MCF 10A (cell line): ENCODE measurements at regions not wholly inside any gene's neighbourhood (a gene's known extent, or its start where the extent isn't known, plus 50 kb on each side); places are given as distances from the start of the nearest gene placed in this dataset.
A peak's percentile ranks its signal among the peaks of the same experiment; 100 is the strongest.

Experiments used
- BruUV-seq: library from RNA; stranded (reverse); fragments of 400-500 nt; replicated peaks from 2 replicates; lab custom pipeline; 2021; lab: Mats Ljungman, UMichigan
- CTCF ChIA-PET: fragments of 300-600 bp; sonication (Branson Sonifier 250); formaldehyde crosslinking; extraction: SDS; loops from one replicate; lab custom pipeline; 2021; ENCODE audit warnings: antibody characterized with exemption, inconsistent platforms; lab: Yijun Ruan, JAX
- POLR2A ChIA-PET: fragments of 300-600, 350-650 bp; sonication (Branson Sonifier 250); formaldehyde crosslinking; extraction: SDS; loops from one replicate; lab custom pipeline; 2020; ENCODE audit warnings: antibody characterized with exemption, inconsistent platforms; lab: Yijun Ruan, JAX
- DNase-seq: peaks from one replicate; pipeline ENCODE4 v3.0.0-alpha.2; 2018; ENCODE audit not compliant: unreplicated experiment
- H3K27ac Mint-ChIP-seq: one replicate; pipeline ENCODE4 v1.8.0; 2022; ENCODE audit warnings: mild to moderate bottlenecking, low read depth, mixed read lengths; ENCODE audit not compliant: unreplicated experiment
- H3K27me3 Mint-ChIP-seq: one replicate; pipeline ENCODE4 v1.8.0; 2022; ENCODE audit warnings: mixed read lengths; ENCODE audit not compliant: insufficient read depth, unreplicated experiment
- H3K36me3 Mint-ChIP-seq: one replicate; pipeline ENCODE4 v1.8.0; 2022; ENCODE audit warnings: mild to moderate bottlenecking, moderate library complexity, mixed read lengths; ENCODE audit not compliant: insufficient read depth, unreplicated experiment
- H3K4me1 Mint-ChIP-seq: one replicate; pipeline ENCODE4 v1.8.0; 2022; ENCODE audit warnings: mixed read lengths; ENCODE audit not compliant: insufficient read depth, unreplicated experiment
- H3K4me3 Mint-ChIP-seq: one replicate; pipeline ENCODE4 v1.8.0; 2022; ENCODE audit warnings: mild to moderate bottlenecking, moderate library complexity, mixed read lengths; ENCODE audit not compliant: unreplicated experiment
- H3K9me3 Mint-ChIP-seq: one replicate; pipeline ENCODE4 v1.8.0; 2022; ENCODE audit warnings: mixed read lengths; ENCODE audit not compliant: unreplicated experiment
- intact Hi-C: fragments of 100-400 bp; cut with micrococcal nuclease; formaldehyde crosslinking; loops from 2 replicates; pipeline ENCODE4 v1.14.1; 2022
- TF ChIP-seq, protein P1 (sequence below): fragments of 200-600 bp; IDR thresholded peaks from one replicate; pipeline ENCODE4 v1.8.0; 2022; ENCODE audit warnings: antibody characterized with exemption, mild to moderate bottlenecking; ENCODE audit not compliant: unreplicated experiment

DNA sequence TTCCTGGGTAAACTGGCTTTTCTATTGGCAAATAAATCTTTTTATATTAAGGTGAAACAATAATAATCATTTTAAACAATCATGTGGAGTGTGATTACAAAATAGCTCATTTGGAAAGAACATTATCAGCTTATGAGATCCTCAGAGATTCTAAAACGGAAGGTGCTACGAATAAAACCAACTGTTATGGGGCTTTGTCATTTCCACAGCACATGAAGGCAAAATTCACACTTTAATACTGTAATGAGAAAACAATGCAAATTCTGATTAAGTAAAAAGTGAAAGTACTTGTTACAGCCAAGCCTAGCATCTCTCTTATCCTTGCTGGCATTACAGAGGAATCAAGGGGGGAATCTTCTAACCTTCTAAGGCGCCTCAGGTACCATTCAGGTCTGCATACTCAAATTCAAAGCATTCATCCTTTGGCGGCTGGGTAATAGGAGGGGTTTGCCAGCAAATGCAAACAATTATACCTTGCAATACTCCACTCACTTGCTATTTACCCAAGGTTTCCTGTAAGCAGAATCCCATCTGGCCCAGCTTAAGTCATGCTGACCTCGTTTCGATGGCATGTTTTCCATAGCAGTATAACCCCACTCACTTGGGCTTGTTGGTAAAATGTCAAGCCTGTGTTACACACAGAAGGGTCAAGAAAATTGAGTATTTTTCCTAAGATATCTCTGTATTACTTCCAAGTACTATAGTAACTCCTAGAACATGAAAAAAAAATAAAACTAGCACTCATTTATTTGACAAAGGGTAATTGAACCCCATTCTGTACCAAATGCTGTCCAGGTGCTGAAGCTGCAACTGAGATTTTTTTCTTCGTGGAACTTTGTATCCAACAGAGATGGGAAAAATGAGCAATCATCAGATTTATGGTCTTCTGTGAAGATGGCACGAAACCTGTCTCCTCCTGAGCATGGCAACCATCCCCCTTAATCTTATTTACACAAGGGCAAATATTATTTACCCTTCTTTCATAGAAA lies 183.7 kb upstream of the LMCD1 start:
- ChIA-PET CTCF (interaction anchor here (0.6 to 2.1 kb wide), 4 partner anchors 14 to 572 kb away, joined by 3 to 5 read pairs (median 3); no protein-coding TSS in a partner anchor), POLR2A (no interaction called here)
- H3K4me3 Mint-ChIP-seq = no peak overlapping the region
- intact Hi-C loops = no loop called here
- H3K9me3 Mint-ChIP-seq = no peaks in the 10 kb centered on the region
- no peaks in the 10 kb centered on the region for H3K4me1 Mint-ChIP-seq
- no peaks in the 10 kb centered on the region for H3K27me3 Mint-ChIP-seq
- no TSS peak for BruUV-seq
- H3K27ac Mint-ChIP-seq = no peak overlapping the region
- TF ChIP-seq, protein P1, sequence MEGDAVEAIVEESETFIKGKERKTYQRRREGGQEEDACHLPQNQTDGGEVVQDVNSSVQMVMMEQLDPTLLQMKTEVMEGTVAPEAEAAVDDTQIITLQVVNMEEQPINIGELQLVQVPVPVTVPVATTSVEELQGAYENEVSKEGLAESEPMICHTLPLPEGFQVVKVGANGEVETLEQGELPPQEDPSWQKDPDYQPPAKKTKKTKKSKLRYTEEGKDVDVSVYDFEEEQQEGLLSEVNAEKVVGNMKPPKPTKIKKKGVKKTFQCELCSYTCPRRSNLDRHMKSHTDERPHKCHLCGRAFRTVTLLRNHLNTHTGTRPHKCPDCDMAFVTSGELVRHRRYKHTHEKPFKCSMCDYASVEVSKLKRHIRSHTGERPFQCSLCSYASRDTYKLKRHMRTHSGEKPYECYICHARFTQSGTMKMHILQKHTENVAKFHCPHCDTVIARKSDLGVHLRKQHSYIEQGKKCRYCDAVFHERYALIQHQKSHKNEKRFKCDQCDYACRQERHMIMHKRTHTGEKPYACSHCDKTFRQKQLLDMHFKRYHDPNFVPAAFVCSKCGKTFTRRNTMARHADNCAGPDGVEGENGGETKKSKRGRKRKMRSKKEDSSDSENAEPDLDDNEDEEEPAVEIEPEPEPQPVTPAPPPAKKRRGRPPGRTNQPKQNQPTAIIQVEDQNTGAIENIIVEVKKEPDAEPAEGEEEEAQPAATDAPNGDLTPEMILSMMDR = no peak
- no peaks in the 10 kb centered on the region for H3K36me3 Mint-ChIP-seq
- DNase-seq = no peak

- POLR2A ChIA-PET = no interaction called here
- Mint-ChIP-seq H3K36me3 (no peaks in the 10 kb centered on the region), H3K27ac (no peak overlapping the region), H3K9me3 (no peaks in the 10 kb centered on the region), H3K4me3 (no peak overlapping the region), H3K27me3 (no peaks in the 10 kb centered on the region), H3K4me1 (peaks cover 4% of the 10 kb centered on the region)
- intact Hi-C loops = loop anchor here (2.0 to 10.0 kb wide), 2 partner anchors 25 to 305 kb away; no protein-coding TSS in a partner anchor
- CTCF ChIA-PET = interaction anchor here (0.6 to 2.3 kb wide), 3 partner anchors 10 to 94 kb away, joined by 3 to 7 read pairs (median 4); no protein-coding TSS in a partner anchor
- BruUV-seq = no TSS peak
- TF ChIP-seq, protein P1 = no peak
- peak; percentile 39 for DNase-seq
Observed at GRCh38 chr3:8319935-8320634, 181.5 kb upstream of the LMCD1 start.

- H3K27me3 Mint-ChIP-seq = no peaks in the 10 kb centered on the region
Observed at GRCh38 chr3:8320711-8321458, 180.7 kb upstream of the LMCD1 start.

More at GRCh38 chr3:8320711-8321458, 180.7 kb upstream of the LMCD1 start:
- BruUV-seq = no TSS peak
- DNase-seq = no peak
- ChIA-PET POLR2A (no interaction called here), CTCF (interaction anchor here (0.9 to 2.3 kb wide), 2 partner anchors 19 to 97 kb away, joined by 6 to 7 read pairs; no protein-coding TSS in a partner anchor)
- Mint-ChIP-seq H3K9me3 (no peaks in the 10 kb centered on the region), H3K36me3 (no peaks in the 10 kb centered on the region), H3K27ac (no peak overlapping the region), H3K4me3 (no peak overlapping the region), H3K4me1 (peaks cover 4% of the 10 kb centered on the region)
- TF ChIP-seq, protein P1 = no peak
- intact Hi-C loops = loop anchor here (2.0 to 10.0 kb wide), 2 partner anchors 24 to 304 kb away; no protein-coding TSS in a partner anchor
